ENCODE measurements at regions not wholly inside any gene's neighbourhood (a gene's known extent, or its start where the extent isn't known, plus 50 kb on each side); places are given as distances from the start of the nearest gene placed in this dataset.
A peak's percentile ranks its signal among the peaks of the same experiment; 100 is the strongest.
"Not testable (repeated sequence)": the region's sequence is repeated elsewhere in the genome, so short reads cannot be mapped to it uniquely, and the experiment has no call there.

GRCh38 chr12:54105809-54106208, 52.2 kb downstream of the HOXC4 start:
- DNase-seq: not testable (repeated sequence)

GRCh38 chr12:54106252-54106651, 52.6 kb downstream of the HOXC4 start:
- not testable (repeated sequence) for DNase-seq

- DNase-seq: not testable (repeated sequence)
Observed at GRCh38 chr12:54106803-54107579, 53.4 kb downstream of the HOXC4 start.

GRCh38 chr12:54112336-54112735, 58.7 kb downstream of the HOXC4 start:
- DNase-seq: not testable (repeated sequence)

GRCh38 chr12:54116055-54116454, 62.4 kb downstream of the HOXC4 start:
- peak; percentile 18 for DNase-seq

- DNase-seq: not testable (repeated sequence)
Observed at GRCh38 chr12:54117392-54117791, 63.8 kb downstream of the HOXC4 start.

- not testable (repeated sequence) for DNase-seq
Observed at GRCh38 chr12:54119082-54119481, 65.4 kb downstream of the HOXC4 start.

- DNase-seq: peak; percentile 47
Observed at GRCh38 chr12:54123981-54124380, 64.8 kb downstream of the SMUG1 start.

GRCh38 chr12:54125708-54126028, 63.1 kb downstream of the SMUG1 start:
- DNase-seq: not testable (repeated sequence)

GRCh38 chr12:54126029-54126695, 62.6 kb downstream of the SMUG1 start:
- DNase-seq: no peak

- DNase-seq: peak; percentile 68
Observed at GRCh38 chr12:54126696-54127537, 61.9 kb downstream of the SMUG1 start.

GRCh38 chr12:54127538-54128259, 61.1 kb downstream of the SMUG1 start:
- DNase-seq: no peak

- no peak for DNase-seq
Observed at GRCh38 chr12:54128416-54128815, 60.4 kb downstream of the SMUG1 start.

- DNase-seq: no peak
Observed at GRCh38 chr12:54129028-54129903, 59.5 kb downstream of the SMUG1 start.
